UCSD-AML1 (cell line): ENCODE measurements at regions not wholly inside any gene's neighbourhood (a gene's known extent, or its start where the extent isn't known, plus 50 kb on each side); places are given as distances from the start of the nearest gene placed in this dataset.
"Not testable (repeated sequence)": the region's sequence is repeated elsewhere in the genome, so short reads cannot be mapped to it uniquely, and the experiment has no call there.

ENCODE experiments used
- DNase-seq: peaks from one replicate; lab custom pipeline; 2025; ENCODE audit not compliant: unreplicated experiment; lab: John Stamatoyannopoulos, UW

DNA sequence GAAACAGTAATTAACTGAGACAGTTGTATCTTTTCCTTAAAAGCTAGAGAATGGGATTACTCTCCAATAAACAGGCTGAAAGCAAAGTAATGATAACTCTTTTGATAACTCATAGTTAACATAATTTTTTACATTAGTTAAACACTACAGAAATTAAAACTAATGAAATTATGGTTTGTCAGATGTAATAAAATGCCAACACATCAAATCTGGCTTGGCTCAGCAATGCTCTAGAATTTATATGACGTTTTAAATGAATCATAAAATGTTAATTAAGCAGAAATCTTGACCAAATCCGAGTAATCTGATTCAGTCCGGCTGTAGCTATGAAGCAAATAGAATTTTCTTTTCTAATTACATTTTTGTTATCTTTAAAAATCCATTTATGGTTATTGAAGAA is 244.2 kb upstream of the NR3C2 start:
- no peak for DNase-seq

DNA sequence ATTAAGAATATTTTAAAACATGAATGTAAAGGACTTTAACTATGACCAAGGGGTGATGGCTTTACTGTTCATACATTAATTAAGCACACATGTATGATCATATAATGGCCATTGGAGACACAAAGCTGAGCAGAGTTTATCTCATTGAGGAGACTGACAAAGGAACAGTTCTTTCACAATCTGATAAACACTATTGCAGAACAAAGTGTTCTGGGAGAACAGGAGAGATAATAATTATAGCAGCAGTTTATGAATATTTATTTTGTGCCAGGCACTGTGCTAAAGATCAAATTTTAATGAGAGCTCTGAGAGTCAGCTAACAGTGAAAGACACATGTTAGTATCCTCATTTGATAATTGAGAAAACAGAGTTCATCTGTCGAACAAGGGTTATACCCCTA is 242.4 kb upstream of the NR3C2 start:
- DNase-seq, result no peak

DNA sequence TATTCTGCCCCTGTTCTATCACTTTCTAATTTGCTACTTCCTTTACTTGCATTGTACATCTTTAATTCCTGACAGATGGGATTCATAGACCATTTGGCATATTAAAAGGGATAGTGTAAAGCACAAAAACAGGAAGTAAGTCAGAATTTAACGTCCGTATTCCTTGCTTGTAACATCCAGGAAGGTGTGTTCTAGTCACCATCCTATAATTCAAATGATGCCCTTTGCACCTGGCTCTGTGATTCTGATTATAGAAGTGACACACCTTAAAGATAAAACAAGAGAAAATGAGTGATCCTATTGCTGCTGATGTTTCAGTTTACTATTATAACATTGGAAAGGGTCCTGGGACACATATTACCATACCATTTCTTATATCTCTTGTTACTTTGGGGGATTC is 238.7 kb upstream of the NR3C2 start:
- no peak for DNase-seq

DNA sequence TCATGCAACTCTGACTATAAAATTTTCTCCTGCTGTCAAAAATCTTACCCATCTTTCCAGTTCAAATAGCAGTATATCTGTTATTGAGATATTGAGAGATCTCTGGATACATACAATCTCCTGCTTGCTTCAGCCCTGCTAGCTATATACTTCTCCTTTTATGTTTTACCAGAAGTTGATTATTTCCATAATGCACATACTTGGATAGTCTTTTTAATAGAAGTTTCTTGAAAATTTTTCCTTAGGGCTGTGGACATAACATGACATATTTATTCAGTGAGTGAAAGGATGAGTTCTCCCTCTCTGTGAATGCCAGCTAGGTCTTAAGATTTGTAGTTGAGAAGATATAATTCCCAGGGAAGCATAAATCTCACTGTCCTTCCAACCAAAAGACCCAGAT is 234.1 kb upstream of the NR3C2 start:
- no peak for DNase-seq

DNA sequence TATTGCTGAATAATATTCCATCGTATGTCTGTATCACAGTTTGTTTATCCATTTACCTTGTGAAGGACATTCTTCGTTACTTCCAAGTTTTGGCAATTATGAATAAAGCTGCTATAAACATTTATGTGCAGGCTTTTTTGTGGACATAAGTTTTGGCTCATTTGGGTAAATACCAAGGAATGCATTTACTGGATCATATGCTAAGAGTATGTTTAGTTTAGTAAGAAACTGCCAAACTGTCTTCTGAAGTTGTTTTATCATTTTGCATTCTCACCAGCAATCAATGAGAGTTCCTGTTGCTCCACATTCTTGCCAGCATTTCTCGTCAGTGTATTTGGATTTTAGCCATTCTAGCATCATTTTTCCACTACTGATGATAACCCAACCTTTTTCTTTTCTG is 232.7 kb upstream of the NR3C2 start:
- no peak for DNase-seq

DNA sequence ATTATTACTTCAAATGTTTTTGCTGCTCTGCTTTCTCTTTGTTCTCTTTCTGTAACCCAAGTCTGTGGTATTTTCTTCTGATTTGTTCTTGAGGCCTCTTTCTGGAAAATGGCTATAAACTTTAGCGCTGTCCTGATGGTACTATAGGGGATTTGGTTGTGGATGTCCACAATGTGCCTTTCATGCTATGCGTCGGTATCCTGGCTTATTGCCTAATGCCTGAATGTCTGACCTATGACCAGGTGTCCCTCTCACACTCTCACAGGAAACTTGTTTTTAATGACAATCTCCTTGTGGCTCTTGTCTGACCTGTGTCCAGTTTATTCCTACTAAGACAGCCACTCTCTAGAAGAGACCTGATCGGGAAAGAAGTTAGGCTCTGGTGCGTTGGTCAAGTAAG is 222.4 kb upstream of the NR3C2 start:
- DNase-seq, result no peak

DNA sequence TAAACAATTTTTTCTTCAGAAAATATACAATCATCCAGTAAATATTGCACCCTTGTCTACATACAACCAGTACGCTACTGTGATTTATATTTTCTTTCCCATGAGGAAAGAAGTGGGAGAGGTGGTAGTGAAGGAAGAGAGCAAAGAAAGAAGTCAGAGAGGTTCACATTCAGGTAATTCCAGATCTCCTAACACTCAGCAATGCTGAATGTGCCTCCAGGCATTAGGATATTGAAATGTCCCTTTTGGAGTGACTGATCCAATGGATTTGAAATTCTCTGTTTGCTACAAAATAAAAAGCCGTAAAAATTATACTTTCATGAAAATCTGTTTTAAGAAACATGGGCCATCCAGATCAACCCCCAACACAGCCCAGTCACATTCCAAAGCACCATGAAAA is 211.9 kb upstream of the NR3C2 start:
- no peak for DNase-seq

DNA sequence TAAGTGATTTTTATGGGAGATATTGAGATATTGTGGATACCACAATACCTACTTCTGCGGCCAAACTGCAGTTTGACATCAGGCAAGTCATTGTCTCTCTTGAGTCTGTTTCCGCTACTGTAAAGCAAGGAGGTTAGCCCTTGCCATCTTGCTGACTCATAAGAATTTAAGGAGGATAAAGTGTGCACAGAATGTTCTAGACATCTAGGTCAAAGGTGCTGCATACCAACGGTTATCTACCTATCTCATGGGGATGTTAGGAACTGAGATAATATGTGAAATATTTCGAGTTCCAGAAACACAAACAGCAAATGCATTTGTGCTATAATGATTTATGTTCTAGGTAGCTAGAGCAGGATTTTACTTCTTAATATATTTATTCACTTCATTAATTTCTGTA is 211.5 kb upstream of the NR3C2 start:
- no peak for DNase-seq

DNA sequence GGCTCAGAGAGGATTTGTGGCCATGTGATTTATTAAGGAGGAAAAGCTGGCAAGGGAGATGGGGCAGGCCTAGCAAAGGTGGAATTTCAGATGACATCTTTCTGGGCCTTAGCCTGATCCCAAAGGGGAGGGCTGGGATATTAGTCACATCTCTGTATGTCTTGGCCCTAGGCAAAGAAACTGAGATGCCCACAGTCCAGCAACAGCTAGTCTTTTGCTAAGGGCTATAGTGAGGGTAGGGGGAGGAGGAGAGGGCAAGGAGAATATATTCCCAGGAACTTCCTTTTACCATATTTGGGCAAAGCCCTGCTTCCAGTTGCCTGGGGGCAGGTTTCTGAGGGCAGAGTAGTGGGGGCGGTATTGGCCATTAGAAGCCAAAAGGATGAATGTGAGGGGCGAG is 209.8 kb upstream of the NR3C2 start:
- no peak for DNase-seq

DNA sequence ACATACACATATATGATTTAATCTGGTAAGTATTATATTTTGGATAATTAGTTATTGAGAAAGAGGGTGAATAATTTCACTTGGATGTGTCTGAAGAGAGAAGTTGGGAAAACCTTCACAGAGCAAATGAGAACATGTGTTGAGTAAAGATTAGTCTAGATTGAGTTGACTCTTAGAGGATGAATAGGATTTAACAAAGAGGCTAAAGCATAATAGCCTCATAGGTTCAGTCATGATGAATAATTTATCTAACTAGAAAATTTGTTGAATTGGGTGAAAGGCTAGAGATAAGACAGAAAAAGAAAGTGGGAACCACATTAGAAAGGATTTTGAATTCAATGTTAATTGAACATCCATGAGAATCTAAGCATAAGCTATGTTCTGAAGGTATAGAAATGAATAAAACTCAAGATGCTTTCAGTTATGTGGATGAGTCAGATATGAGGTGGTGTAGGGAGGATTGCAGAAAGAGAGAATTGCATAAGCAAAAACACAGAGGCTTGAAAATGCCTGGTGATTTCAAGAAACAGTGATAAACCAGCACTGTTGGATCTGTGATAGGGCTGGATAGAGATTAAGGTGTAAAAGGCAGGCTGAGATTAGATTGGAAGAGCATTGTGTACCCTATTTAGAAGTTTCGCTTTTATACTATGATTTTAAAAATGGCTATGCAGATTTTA is 207.6 kb upstream of the NR3C2 start:
- DNase-seq, result no peak

DNA sequence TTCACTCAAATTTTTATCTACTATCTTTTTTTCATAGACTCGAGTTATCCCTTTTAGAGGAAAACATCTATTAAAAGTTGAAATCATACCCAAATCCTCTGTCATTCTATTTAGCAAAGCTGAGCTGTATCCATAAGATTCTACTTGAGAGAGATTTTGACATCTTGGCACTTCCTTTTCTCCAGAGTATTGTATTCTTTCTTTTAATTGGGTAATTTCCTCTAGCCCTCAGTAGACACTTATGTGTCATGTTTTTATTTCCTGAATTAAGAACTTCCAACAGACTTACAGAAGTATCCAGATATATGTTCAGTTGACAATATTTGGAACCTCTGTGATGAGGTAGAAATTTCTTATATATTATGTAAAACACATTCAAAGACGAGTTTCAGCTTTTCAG is 201.6 kb upstream of the NR3C2 start:
- no peak for DNase-seq

DNA sequence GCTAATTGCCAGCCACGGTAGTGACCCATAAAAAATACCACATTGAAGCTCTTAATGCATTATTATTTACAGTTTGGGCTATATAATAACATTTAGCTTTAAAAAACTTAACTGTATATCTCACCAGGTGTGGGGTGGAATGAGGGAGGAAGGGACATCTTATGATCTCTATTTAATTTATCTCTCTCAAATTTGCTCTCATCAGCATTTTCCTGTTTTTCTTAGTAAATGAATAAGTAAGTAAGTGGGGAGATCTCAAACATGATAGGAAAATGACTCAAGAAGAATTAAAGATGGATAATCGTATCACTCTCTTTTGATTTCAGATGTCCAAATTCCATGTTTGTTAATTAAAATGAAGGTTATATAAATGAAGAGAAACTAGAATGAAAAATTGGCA is 200.7 kb upstream of the NR3C2 start:
- DNase-seq, result no peak

DNA sequence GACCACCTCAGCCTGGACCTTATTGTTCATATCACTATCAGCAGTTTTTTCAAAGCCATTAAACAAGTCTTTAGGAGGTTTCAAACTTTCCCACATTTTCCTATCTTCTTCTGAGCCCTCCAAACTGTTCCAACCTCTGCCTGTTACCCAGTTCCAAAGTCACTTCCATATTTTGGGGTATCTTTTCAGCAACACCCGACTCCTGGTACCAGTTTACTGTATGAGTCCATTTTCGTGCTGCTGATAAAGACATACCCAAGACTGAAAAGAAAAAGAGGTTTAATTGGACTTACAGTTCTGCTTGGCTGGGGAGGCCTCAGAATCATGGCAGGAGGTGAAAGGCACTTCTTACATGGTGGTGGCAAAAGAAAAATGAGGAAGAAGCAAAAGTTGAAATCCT is 195.9 kb upstream of the NR3C2 start:
- not testable (repeated sequence) for DNase-seq

DNA sequence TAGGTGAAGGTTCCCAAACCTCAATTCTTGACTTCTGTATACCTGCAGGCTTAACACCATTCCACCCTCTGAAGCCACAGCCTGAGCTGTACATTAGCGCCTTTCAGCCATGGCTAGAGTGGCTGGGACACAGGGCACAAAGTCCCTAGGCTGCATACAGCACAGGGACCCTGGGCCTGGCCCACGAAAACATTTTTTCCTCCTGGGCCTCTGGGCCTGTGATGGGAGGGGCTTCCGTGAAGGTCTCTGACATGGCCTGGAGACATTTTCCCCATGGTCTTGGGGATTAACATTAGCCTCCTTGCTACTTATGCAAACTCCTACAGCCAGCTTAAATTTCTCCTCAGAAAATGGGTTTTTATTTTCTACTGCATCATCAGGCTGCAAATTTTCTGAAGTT is 195.2 kb upstream of the NR3C2 start:
- DNase-seq, result not testable (repeated sequence)

DNA sequence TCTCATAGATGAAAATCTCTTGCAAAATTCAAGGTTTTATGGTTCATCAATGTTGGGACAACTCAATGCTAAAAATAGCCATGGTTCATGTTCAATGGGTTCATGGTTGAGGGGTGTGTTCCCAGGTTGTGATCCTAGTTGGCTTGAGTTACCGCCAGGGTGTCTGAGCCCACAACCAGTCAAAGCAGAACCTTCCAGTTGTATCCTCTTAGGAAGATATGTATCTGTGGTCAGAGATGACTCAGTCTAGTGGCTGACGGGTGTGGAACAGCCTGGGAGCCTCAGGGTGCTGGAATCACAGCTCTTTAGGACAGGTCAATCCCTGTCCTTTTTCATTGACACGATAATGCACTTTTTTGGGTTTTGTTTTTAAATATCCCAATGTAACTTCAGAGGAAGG is 192.3 kb upstream of the NR3C2 start:
- DNase-seq, result no peak

DNA sequence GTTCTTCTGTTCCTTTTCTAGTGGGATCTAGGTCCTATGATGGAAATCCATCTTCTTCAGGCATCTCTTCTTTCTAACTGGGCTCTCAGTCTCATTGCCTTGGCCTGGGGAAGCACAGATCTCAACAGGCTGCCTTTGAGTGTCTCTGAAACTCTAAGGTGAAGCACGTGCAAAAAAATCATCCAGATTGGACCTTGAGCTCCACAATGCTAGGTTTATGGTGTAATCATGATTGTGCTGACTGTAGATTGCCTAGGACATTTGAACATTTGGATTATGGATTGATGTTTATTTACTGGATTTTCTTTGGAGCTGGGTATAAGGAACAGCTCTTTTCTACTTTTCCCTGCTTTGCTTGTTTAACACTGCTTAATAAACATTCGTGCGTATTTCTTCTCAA is 191.5 kb upstream of the NR3C2 start:
- DNase-seq, result no peak

DNA sequence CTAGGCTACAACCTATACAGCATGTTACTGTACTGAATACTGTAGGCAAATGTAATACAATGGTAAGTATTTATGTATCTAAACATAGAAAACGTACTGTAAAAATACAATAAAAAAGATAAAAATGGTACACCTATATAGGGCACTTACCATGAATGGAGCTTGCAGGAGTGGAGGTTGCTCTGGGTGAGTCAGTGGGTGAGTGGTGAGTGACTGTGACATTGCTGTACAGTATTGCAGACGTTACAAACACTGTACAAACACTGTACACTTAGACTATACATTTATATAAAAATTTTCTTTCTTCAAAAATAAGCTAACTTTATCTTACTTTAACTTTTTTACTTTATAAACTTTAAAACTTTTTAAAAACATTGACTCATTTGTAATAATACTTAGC is 190.3 kb upstream of the NR3C2 start:
- no peak for DNase-seq

DNA sequence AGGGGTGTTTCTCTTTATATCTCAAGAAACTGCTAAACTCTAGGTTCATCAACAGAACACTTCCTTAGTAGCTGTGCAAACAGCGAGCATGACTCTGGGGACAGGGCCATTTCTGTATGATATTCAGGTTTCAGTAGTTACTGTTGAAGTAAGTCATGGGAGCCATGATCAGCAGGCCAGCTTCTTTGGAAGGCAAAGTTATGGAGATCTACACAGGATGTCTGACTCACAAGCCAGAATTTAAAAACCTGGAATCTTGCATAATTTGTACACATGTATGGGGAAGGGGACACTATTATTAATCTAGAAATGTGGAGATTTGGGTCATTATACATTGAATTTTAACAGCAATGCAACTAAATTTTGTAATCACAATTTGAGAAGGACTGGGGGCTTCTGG is 187.8 kb upstream of the NR3C2 start:
- no peak for DNase-seq

DNA sequence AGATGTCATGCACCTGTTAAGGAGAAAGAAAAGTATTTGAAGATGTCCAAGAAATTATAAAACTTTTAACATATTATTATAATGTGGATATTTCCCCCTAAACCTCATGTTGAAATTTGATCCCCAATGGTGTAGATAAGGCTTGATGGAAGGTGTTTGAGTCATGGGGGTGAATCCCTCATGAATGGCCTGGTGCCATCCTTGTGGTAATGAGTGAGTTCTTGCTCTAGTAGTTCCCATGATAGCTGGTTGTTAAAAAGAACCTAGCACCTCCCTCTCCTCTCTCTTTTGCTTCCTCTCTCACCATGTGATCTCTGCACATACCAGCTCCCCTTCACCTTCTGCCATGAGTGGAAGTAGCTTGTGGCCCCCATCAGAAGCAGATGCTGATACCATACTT is 176.6 kb upstream of the NR3C2 start:
- no peak for DNase-seq

DNA sequence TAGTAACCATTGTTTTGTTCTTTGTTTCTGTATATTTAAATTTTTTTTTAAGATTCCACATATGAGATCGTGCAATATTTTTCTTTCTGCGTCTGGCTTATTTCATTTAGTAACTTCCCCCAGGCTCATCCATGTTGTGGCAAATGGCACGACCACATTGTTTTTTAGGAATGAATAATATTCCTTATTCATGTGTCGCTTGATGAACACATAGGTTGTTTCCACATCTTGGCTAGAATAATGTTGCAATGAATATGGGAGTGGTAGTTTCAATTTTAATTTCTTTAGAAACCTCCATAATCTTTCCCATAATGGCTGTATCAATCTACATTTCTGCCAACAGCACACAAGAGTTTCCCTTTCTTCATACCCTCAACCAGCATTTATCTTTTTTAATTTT is 166.8 kb upstream of the NR3C2 start:
- DNase-seq, result no peak

DNA sequence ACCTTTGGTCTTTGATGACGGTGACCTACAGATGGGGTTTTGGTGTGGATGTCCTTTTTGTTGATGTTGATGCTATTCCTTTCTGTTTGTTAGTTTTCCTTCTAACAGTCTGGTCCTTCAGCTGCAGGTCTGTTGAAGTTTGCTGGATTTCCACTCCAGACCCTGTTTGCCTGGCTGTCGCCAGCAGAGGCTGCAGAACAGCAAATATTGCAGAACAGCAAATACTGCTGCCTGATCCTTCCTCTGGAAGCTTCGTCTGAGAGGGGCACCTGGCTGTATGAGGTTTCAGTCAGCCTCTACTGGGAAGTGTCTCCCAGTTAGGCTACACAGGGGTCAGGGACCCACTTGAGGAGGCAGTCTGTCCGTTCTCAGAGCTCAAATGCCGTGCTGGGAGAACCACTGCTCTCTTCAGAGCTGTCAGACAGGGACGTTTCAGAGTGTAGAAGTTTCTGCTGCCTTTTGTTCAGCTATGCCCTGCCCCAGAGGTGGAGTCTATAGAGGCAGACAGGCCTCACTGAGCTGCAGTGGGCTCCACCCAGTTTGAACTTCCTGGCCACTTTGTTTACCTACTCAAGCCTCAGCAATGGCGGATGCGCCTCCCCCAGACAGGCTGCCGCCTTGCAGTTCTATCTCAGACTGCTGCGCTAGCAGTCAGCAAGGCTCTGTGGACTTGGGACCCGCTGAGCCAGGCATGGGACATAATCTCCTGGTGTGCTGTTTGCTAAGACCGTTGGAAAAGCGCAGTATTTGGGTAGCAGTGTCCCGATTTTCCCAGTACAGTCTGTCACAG is 156.4 kb upstream of the NR3C2 start:
- DNase-seq, result not testable (repeated sequence)

DNA sequence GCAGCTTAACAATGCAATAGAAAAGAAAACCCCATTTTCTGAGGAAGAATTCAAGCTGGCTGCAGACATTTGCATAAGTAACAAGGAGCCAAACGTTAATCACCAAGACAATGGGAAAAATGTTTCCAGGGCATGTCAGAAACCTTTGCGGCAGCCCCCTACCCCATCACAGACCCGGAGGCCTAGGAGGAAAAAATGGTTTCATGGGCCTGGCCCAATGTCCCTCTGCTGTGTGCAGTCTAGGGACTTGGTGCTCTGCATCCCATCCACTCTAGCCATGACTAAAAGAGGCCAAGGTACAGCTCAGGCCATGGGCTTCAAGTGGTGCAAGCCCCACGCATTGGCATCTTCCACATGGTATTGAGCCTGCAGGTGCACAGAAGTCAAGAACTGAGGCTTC is 147.0 kb upstream of the NR3C2 start:
- DNase-seq, result no peak

DNA sequence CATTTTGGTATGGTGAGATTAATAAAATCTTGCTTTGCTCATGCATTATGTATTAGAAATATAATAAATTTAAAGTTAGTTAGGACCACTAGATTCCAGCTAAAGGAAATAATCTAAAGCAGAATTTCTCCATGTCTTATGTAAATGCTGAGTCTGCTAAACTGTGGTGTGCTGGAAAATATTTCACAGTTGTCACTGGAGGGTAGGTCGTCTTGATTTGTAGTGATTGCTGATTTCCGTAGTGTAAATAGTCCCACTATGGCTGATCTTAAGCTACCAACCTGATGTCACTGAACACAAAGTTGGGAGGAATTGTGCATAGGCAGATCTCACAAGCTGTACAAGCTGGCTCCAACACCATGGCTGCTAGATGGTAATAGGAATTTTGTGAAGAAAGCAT is 133.4 kb upstream of the NR3C2 start:
- DNase-seq, result no peak
